ENCODE measurements at regions not wholly inside any gene's neighbourhood (a gene's known extent, or its start where the extent isn't known, plus 50 kb on each side); places are given as distances from the start of the nearest gene placed in this dataset.

DNA sequence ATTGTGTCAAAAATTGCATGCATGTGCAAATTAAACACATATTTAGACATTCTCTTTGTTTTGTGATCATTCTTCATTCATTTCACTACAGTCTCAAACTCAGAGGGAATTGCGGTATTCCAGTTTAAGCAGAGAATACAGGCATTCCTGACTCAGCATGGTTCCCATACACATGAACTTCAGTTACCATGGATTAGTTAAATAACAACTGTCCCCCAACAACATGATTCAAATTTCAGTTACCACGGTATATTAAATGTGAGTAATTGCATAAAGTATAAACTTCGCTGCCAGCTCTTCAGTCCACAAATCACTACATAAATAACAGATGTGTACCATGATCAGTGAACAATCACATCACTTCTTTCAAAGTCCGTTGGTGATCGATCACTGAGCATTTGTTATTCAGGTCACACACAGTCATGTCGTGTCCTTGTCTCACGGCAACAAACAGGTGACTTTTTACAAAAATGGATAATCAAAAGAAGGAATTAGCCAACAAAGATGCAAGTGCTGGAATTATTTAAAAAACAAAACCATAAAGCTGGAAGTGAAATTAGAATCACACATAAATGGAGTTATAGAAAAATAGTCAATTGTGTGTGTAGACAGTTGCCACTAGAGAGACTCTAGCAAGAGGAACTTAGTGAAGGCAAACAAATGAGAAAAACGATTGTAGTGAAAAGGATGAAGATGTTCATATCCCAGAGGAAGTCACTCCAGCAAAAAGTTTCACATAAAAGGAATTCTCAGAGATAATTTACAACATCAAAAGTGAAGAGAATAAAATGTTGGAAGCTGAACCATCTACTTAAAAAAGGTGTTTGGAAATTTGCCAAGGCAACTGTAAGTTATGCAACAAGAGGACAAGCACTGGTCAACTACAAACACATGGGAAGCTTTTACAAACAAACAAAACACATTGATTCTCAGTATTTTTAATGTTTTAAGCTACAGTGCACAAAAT is 138.6 kb upstream of the SMARCAD1 start:
- TF ChIP-seq, protein P1, sequence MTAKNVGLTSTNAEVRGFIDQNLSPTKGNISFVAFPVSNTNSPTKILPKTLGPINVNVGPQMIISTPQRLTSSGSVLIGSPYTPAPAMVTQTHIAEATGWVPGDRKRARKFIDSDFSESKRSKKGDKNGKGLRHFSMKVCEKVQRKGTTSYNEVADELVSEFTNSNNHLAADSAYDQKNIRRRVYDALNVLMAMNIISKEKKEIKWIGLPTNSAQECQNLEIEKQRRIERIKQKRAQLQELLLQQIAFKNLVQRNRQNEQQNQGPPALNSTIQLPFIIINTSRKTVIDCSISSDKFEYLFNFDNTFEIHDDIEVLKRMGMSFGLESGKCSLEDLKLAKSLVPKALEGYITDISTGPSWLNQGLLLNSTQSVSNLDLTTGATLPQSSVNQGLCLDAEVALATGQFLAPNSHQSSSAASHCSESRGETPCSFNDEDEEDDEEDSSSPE (CRISPR knock-in tag; IDR thresholded peaks at IDR 0.05) = no peak
- TF ChIP-seq KAT7 (CRISPR knock-in tag; IDR thresholded peaks at IDR 0.05; ENCODE audit: borderline replicate concordance) (no peak), NR3C1 (CRISPR knock-in tag; IDR thresholded peaks at IDR 0.05) (no peak), HDAC6 (IDR thresholded peaks at IDR 0.05; ENCODE audit: low read depth, low read length) (no peak), RFX1 (IDR thresholded peaks at IDR 0.05) (no peak), ZNF614 (CRISPR knock-in tag; IDR thresholded peaks at IDR 0.05; ENCODE audit: borderline replicate concordance) (no peak), ZFP37 (CRISPR knock-in tag; IDR thresholded peaks at IDR 0.05; ENCODE audit: borderline replicate concordance) (no peak)
- TF ChIP-seq, protein P2, sequence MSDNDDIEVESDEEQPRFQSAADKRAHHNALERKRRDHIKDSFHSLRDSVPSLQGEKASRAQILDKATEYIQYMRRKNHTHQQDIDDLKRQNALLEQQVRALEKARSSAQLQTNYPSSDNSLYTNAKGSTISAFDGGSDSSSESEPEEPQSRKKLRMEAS (IDR thresholded peaks at IDR 0.05) = no peak

Measured in HepG2 (cell line).